ENCODE measurements at regions not wholly inside any gene's neighbourhood (a gene's known extent, or its start where the extent isn't known, plus 50 kb on each side); places are given as distances from the start of the nearest gene placed in this dataset.

GRCh38 chr6:14467591-14467990 lies 350.0 kb downstream of the CD83 start:
- TF ChIP-seq ESRRG (CRISPR knock-in tag; IDR thresholded peaks at IDR 0.05) (no peak), GLIS3 (CRISPR knock-in tag; IDR thresholded peaks at IDR 0.05) (no peak), ZNF70 (CRISPR knock-in tag; IDR thresholded peaks at IDR 0.05) (no peak), ZC3H10 (CRISPR knock-in tag; IDR thresholded peaks at IDR 0.05) (no peak), RARB (CRISPR knock-in tag; IDR thresholded peaks at IDR 0.05) (no peak), ISL1 (CRISPR knock-in tag; IDR thresholded peaks at IDR 0.05) (no peak), ZNF565 (CRISPR knock-in tag; conservative IDR thresholded peaks at IDR 0.05; ENCODE audit: low read depth) (no peak)
